Midbrain (tissue), 1 donor: ENCODE measurements at regions not wholly inside any gene's neighbourhood (a gene's known extent, or its start where the extent isn't known, plus 50 kb on each side); places are given as distances from the start of the nearest gene placed in this dataset.
"Not testable (repeated sequence)": the region's sequence is repeated elsewhere in the genome, so short reads cannot be mapped to it uniquely, and the experiment has no call there.

ENCODE experiments used
- DNase-seq: peaks from one replicate; lab custom pipeline; 2025; lab: John Stamatoyannopoulos, UW

DNA sequence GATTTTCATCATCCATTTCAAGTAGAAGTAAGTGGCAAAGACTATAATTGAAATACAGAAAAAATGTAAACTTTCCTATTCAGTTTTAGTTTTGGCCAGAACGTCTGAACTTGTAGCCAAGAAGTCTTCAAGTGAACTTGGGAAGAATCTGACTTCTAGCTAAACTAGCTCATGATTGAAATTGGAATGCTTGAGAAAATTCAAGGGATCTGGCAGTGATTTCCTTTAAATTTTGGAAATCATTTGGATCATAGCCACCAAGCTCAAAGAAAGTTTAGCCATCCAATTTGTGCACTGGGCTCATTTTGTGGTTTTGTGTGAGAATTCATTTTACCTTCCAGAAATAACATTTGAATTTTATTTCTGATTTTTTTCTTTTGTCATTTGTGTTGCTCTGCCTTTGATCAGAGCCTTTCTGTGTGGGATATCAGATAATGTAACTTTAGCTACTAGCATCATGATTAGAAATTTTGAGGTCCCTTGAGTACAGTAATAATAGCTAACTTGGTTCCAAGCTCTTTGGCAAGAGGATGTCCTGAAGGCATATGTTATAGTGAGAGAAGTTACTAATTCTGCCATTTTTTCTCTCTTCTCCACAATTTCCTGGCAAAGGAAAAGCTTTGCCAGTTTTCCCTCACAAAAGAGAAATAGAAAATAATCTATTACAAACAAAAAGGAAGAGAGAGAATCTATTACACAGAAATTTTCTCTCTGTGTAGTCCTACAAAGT is 2123.7 kb upstream of the RAG2 start:
- no peak for DNase-seq

- DNase-seq = no peak
Measured at GRCh38 chr11:38718659-38719058, 2120.6 kb upstream of the RAG2 start.

GRCh38 chr11:38718049-38718448 is 2120.0 kb upstream of the RAG2 start:
- DNase-seq = no peak

- no peak for DNase-seq
Measured at GRCh38 chr11:38711110-38711509, 2113.1 kb upstream of the RAG2 start.

- DNase-seq = no peak
Measured at GRCh38 chr11:38710262-38710661, 2112.2 kb upstream of the RAG2 start.

DNA sequence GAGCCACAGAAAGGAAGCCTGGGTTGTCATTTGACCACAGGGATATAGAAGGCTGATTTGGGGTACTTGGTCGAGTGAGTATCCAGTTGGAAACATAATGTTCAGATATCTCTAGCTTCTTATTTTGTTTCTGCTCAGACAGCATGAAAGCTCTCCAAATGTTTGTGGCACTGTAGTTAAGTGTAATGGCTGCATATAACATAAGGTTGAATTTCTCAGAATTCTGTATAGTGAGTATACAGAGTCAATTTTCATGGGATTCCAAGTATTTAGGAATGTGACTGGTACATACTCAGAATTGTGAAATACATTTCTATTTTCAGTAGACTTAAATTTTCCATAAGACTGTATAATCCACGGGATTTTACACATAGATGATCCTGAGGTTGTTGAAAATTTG is 2102.1 kb upstream of the RAG2 start:
- no peak for DNase-seq

GRCh38 chr11:38693306-38693705 is 2095.3 kb upstream of the RAG2 start:
- no peak for DNase-seq

- not testable (repeated sequence) for DNase-seq
Measured at GRCh38 chr11:38690211-38690610, 2092.2 kb upstream of the RAG2 start.

GRCh38 chr11:38687008-38687407 is 2089.0 kb upstream of the RAG2 start:
- no peak for DNase-seq

DNA sequence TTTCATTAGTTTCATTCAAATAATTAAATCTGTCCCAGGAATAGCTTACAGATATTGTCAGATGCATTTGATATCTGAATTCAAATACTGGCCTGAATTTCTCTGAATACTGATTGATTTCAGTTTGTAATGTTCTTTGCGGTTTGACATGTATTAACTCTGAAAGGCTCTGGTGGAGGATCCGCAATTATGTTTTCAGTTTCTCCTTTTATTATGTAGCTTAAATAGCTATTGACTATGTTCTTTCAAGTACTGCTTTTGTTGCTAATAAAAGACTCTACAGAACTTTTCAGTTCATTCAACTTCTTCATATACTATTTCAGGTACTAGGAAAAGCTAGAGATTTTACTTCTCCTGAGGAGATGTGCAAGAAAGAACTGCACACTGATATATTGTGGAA is 2085.4 kb upstream of the RAG2 start:
- no peak for DNase-seq

DNA sequence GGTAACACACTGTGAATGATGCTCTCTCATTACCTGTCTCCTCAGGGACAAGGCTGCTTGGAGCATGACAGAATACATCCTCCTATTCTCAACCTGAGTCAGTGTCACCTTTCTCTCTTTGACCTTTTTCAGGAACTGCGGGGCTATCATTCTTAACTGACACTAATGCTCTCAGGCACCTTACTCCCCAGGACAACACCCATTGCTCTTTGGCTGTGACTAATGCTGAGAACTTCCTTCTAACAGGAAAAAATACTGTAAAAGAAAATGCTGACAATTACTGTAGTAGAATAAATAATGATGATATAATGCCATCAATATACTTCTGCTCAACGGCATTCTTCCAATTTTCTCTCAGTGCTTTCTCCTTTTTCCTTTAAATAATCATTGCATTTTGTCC is 2082.7 kb upstream of the RAG2 start:
- no peak for DNase-seq

DNA sequence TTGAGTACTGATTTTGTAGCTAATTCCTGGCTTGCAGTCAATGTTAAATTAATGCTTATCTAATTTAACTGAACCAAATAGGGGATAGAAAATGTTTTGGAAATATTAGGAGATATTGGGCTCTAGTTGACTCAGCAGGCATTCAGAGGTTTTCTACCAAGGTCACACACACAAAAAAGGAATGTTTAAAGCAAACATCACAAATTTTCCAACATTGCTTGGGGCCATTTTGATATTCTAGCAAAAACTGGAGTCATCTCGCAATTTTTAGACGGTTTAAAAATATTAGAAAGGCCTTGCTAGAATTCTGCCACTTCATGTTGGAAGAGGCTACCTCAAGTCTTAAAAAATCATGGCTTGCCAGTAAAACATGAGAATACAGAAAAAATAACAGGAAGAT is 2082.1 kb upstream of the RAG2 start:
- DNase-seq = no peak

GRCh38 chr11:38672445-38672844 is 2074.4 kb upstream of the RAG2 start:
- no peak for DNase-seq

DNA sequence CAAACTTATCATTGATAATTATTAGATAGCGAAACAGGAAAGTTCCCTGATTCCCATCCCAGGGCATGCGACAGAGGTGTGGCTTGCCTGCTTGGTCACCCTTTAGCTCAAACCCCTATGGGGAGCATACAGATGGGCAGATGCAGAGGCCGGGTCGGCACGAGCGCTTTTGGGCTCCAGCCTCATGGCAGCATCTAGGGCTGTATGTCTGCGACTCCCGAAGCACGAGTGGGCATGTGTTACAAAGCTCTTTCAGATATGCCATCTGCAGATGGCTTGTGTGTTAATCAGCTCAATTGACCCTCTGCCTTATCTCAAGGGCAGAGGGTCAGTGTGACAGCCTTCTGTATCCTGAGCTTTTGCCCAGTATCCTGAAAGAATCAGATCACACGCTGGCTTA is 2069.3 kb upstream of the RAG2 start:
- DNase-seq = no peak

DNA sequence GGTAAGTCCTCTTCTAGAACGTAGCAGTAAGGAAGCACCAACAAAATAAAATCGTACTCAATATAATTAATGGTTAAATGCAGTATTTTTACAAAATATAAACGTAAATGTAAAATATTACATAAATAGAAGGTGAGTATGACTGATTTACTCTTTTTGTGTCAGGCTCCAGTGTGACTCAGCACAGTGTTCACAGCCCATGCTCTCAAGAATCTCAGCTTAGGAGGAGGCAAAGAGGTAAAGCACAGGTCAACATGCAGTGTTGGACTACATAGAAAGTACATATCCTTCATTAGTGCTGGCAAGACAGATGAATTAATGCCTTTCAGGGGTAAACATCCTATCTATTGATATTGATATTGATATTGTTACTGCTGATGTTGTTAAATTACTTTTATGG is 2050.6 kb upstream of the RAG2 start:
- no peak for DNase-seq

- no peak for DNase-seq
Measured at GRCh38 chr11:38646382-38646781, 2048.3 kb upstream of the RAG2 start.

GRCh38 chr11:38640854-38641253 is 2042.8 kb upstream of the RAG2 start:
- DNase-seq = no peak

- no peak for DNase-seq
Measured at GRCh38 chr11:38612701-38613100, 2014.7 kb upstream of the RAG2 start.

DNA sequence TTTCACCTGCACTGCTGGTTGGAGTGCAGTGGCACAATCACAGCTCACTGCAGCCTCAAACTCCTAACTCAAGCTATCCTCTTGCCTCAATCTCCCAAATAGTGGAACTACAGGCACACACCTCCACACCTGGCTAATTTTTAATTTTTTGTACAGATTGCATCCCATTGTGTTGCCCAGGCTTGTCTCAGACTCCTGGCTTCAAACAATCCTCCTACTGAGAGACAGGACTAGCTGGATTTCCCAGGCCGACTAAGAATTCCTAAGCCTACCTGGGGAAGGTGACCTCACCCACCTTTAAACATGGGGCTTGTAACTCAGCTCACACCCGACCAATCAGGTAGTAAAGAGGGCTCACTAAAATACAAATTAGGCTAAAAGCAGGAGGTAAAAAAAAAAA is 2003.3 kb upstream of the RAG2 start:
- not testable (repeated sequence) for DNase-seq

GRCh38 chr11:38598418-38598817 is 2000.4 kb upstream of the RAG2 start:
- DNase-seq = peak; percentile 24

GRCh38 chr11:38595359-38596016 is 1997.5 kb upstream of the RAG2 start:
- not testable (repeated sequence) for DNase-seq

DNA sequence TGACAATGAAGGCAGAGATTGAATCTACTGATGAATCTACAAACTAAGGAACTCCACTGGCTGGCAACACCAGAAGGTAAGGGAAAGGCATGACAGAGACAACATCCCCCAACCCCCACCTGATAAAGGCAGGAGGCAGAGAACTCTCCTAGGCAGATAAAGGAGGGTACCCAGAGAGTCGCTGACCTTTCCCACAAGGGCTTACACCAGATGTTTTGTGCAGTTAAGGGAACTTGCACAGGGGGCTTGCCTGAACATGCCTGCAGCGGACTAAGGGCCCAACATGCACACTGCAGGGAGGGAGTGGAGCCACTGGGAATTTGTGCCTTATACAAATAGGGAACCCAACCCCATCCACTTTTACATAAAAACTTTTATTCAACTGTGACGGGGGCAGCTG is 1996.9 kb upstream of the RAG2 start:
- DNase-seq = no peak

- DNase-seq = no peak
Measured at GRCh38 chr11:38593649-38594048, 1995.6 kb upstream of the RAG2 start.

- DNase-seq = no peak
Measured at GRCh38 chr11:38582756-38583155, 1984.7 kb upstream of the RAG2 start.
